WTC11 (cell line): ENCODE measurements at regions not wholly inside any gene's neighbourhood (a gene's known extent, or its start where the extent isn't known, plus 50 kb on each side); places are given as distances from the start of the nearest gene placed in this dataset.

ENCODE experiments used
- NR3C1 ChIP-seq: sonication (generic); formaldehyde crosslinking; conservative IDR thresholded peaks from 2 replicates; pipeline ENCODE4 v1.8.1; 2023; ENCODE audit warnings: low read depth, mild to moderate bottlenecking, missing genetic modification reagents
- SMAD3 ChIP-seq: sonication (generic); formaldehyde crosslinking; IDR thresholded peaks from 2 replicates; pipeline ENCODE4 v1.8.0; 2022; ENCODE audit warnings: missing genetic modification reagents, mild to moderate bottlenecking, borderline replicate concordance
- SOX15 ChIP-seq: fragments of 250-450 bp; sonication (Bioruptor Pico); IDR thresholded peaks from 2 replicates; pipeline ENCODE4 v1.9.0; 2021; ENCODE audit warnings: mild to moderate bottlenecking
- TF ChIP-seq, protein P1 (sequence below): fragments of 200-600 bp; IDR thresholded peaks from 2 replicates; pipeline ENCODE4 v1.8.0; 2022; ENCODE audit warnings: antibody characterized with exemption
- TF ChIP-seq, protein P2 (sequence below): sonication (generic); formaldehyde crosslinking; IDR thresholded peaks from 2 replicates; pipeline ENCODE4 v1.8.1; 2023; ENCODE audit warnings: mild to moderate bottlenecking, missing genetic modification reagents, borderline replicate concordance
- TF ChIP-seq, protein P3 (sequence below): fragments of 250-450 bp; sonication (Bioruptor Pico); IDR thresholded peaks from 2 replicates; pipeline ENCODE4 v1.9.0; 2021; ENCODE audit warnings: mild to moderate bottlenecking
- TF ChIP-seq, protein P4 (sequence below): sonication (generic); formaldehyde crosslinking; IDR thresholded peaks from 2 replicates; pipeline ENCODE4 v1.8.1; 2022; ENCODE audit warnings: low read depth, missing genetic modification reagents, borderline replicate concordance

DNA sequence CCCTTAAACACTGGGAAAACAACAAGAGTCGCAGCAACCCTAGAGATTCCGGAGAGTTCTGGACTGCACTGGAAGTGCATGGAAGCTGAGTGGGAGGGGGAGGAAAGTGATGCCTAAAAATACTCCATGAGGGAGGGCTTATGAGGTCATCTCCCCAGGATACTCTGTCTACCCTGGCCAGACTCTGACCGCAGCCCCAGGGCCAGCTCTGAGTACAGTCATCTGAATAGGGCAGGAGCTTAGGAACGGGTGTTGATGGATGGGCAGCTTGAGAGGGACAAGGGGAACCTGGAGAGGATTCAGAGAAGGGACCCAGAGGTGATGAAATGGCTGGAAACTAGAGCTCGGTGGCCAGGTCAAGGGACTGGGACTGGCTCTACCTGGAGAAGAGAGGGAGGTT lies 79.3 kb upstream of the IGFBP5 start:
- TF ChIP-seq, protein P1, sequence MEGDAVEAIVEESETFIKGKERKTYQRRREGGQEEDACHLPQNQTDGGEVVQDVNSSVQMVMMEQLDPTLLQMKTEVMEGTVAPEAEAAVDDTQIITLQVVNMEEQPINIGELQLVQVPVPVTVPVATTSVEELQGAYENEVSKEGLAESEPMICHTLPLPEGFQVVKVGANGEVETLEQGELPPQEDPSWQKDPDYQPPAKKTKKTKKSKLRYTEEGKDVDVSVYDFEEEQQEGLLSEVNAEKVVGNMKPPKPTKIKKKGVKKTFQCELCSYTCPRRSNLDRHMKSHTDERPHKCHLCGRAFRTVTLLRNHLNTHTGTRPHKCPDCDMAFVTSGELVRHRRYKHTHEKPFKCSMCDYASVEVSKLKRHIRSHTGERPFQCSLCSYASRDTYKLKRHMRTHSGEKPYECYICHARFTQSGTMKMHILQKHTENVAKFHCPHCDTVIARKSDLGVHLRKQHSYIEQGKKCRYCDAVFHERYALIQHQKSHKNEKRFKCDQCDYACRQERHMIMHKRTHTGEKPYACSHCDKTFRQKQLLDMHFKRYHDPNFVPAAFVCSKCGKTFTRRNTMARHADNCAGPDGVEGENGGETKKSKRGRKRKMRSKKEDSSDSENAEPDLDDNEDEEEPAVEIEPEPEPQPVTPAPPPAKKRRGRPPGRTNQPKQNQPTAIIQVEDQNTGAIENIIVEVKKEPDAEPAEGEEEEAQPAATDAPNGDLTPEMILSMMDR = no peak
- TF ChIP-seq SMAD3 (CRISPR knock-in tag) (no peak), SOX15 (CRISPR knock-in tag) (no peak), NR3C1 (CRISPR knock-in tag) (no peak)
- TF ChIP-seq, protein P2, sequence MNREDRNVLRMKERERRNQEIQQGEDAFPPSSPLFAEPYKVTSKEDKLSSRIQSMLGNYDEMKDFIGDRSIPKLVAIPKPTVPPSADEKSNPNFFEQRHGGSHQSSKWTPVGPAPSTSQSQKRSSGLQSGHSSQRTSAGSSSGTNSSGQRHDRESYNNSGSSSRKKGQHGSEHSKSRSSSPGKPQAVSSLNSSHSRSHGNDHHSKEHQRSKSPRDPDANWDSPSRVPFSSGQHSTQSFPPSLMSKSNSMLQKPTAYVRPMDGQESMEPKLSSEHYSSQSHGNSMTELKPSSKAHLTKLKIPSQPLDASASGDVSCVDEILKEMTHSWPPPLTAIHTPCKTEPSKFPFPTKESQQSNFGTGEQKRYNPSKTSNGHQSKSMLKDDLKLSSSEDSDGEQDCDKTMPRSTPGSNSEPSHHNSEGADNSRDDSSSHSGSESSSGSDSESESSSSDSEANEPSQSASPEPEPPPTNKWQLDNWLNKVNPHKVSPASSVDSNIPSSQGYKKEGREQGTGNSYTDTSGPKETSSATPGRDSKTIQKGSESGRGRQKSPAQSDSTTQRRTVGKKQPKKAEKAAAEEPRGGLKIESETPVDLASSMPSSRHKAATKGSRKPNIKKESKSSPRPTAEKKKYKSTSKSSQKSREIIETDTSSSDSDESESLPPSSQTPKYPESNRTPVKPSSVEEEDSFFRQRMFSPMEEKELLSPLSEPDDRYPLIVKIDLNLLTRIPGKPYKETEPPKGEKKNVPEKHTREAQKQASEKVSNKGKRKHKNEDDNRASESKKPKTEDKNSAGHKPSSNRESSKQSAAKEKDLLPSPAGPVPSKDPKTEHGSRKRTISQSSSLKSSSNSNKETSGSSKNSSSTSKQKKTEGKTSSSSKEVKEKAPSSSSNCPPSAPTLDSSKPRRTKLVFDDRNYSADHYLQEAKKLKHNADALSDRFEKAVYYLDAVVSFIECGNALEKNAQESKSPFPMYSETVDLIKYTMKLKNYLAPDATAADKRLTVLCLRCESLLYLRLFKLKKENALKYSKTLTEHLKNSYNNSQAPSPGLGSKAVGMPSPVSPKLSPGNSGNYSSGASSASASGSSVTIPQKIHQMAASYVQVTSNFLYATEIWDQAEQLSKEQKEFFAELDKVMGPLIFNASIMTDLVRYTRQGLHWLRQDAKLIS = no peak
- TF ChIP-seq, protein P3, sequence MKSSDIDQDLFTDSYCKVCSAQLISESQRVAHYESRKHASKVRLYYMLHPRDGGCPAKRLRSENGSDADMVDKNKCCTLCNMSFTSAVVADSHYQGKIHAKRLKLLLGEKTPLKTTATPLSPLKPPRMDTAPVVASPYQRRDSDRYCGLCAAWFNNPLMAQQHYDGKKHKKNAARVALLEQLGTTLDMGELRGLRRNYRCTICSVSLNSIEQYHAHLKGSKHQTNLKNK (CRISPR knock-in tag) = no peak
- TF ChIP-seq, protein P4, sequence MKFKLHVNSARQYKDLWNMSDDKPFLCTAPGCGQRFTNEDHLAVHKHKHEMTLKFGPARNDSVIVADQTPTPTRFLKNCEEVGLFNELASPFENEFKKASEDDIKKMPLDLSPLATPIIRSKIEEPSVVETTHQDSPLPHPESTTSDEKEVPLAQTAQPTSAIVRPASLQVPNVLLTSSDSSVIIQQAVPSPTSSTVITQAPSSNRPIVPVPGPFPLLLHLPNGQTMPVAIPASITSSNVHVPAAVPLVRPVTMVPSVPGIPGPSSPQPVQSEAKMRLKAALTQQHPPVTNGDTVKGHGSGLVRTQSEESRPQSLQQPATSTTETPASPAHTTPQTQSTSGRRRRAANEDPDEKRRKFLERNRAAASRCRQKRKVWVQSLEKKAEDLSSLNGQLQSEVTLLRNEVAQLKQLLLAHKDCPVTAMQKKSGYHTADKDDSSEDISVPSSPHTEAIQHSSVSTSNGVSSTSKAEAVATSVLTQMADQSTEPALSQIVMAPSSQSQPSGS (CRISPR knock-in tag) = no peak
